ENCODE measurements at regions not wholly inside any gene's neighbourhood (a gene's known extent, or its start where the extent isn't known, plus 50 kb on each side); places are given as distances from the start of the nearest gene placed in this dataset.

GRCh38 chr21:16424331-16424751 lies 694.6 kb downstream of the USP25 start:
- TF ChIP-seq CTCF (IDR thresholded peaks at IDR 0.05 in 4 of 5, conservative IDR thresholded peaks at IDR 0.05 in 1 of 5) (no peak), POLR2A (IDR thresholded peaks at IDR 0.05) (no peak)

Measured in gastrocnemius medialis (tissue), 4 donors.